Smooth muscle cell (in vitro differentiated cells): ENCODE measurements at regions not wholly inside any gene's neighbourhood (a gene's known extent, or its start where the extent isn't known, plus 50 kb on each side); places are given as distances from the start of the nearest gene placed in this dataset.

Source experiments
- DNase-seq: peaks from one replicate; lab custom pipeline; 2025; ENCODE audit not compliant: unreplicated experiment; lab: John Stamatoyannopoulos, UW
- H2AFZ ChIP-seq: fragments of 200-600 bp; sonication (generic); 2 replicates; pipeline ENCODE4 v1.6.0; 2016; ENCODE audit warnings: antibody characterized with exemption, low read depth, mild to moderate bottlenecking
- H3F3A ChIP-seq: fragments of 200-600 bp; sonication (generic); 2 replicates; pipeline ENCODE4 v1.6.0; 2017; ENCODE audit warnings: antibody characterized with exemption, low read depth
- H3K27ac ChIP-seq: fragments of 200-600 bp; sonication (generic); 2 replicates; pipeline ENCODE4 v1.5.1; 2016; ENCODE audit warnings: low read depth, mild to moderate bottlenecking
- H3K27me3 ChIP-seq: fragments of 200-600 bp; sonication (generic); 2 replicates; pipeline ENCODE4 v1.6.1; 2016; ENCODE audit warnings: low read depth, mild to moderate bottlenecking
- H3K36me3 ChIP-seq: fragments of 200-600 bp; sonication (generic); 2 replicates; pipeline ENCODE4 v1.5.1; 2016; ENCODE audit warnings: low read depth
- H3K4me1 ChIP-seq: fragments of 200-600 bp; sonication (generic); 2 replicates; pipeline ENCODE4 v1.5.1; 2016; ENCODE audit warnings: low read depth
- H3K4me2 ChIP-seq: fragments of 200-600 bp; sonication (generic); 2 replicates; pipeline ENCODE4 v1.6.0; 2016; ENCODE audit warnings: mild to moderate bottlenecking
- H3K4me3 ChIP-seq: fragments of 200-600 bp; sonication (generic); 2 replicates; pipeline ENCODE4 v1.5.1; 2016; ENCODE audit warnings: mild to moderate bottlenecking
- H3K79me2 ChIP-seq: fragments of 200-600 bp; sonication (generic); 2 replicates; pipeline ENCODE4 v1.6.0; 2016; ENCODE audit warnings: low read depth, mild to moderate bottlenecking
- H3K9ac ChIP-seq: fragments of 200-600 bp; sonication (generic); 2 replicates; pipeline ENCODE4 v1.6.0; 2016; ENCODE audit warnings: low read depth
- H3K9me3 ChIP-seq: fragments of 200-600 bp; sonication (generic); replicated peaks from 2 replicates; pipeline ENCODE4 v1.5.1; 2016; ENCODE audit warnings: low read depth
- H4K20me1 ChIP-seq: fragments of 200-600 bp; sonication (generic); 2 replicates; pipeline ENCODE4 v1.6.0; 2016; ENCODE audit warnings: low read depth
- WGBS: methylation state at CpG from one replicate; pipeline ENCODE4 v1.1.7; 2016; ENCODE audit warnings: low lambda C conversion rate; 5-methylcytosine and 5-hydroxymethylcytosine counted together
- TF ChIP-seq, protein P1 (sequence below): fragments of 200-600 bp; sonication (generic); IDR thresholded peaks from 2 replicates; pipeline ENCODE4 v1.5.1; 2017; ENCODE audit warnings: borderline replicate concordance, mild to moderate bottlenecking, antibody characterized with exemption; ENCODE audit not compliant: insufficient read depth, poor library complexity, severe bottlenecking

DNA sequence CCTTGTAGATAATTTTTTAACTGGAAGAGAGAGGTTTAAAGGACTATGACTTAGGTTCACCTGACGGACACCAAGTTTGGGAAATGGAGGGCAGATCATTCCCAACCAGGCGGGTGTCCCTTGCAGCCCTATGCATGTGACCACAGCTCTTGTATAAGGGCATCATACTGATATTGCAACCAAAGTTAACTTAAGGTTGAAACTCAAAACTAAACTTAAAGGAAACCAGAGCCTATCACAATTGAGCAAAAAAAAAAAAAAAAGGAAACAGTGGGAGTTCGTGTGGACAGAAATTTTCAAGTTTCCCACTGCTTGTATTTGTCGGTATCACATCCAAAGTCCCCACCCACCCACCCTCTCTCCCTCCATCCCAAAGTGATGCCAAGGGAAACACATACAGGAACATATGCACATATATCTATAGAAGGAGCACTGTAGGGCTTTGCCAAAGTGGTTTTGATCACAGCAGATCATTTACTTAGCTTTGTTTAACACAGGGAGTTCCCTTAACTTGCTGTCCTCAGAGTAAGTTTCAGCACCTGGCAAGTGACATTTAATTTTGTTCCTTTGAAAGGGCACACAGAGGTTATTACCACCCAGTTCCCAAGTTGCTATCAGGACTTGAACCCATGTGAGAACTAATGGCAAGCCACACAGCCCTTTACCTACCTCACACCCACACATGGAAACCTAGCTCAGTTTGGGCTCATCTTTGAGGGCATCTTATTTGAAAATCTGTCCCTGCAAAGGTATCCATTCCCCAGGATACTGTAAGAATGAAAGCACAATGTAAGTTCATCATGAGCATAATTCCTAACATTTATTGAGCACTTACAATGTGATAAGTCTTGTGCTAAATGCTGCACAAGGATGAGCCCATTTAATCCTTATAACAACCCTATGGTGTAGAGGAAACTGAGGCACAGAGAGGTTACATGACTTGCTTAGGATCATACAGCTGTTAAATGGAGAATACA is 204.5 kb upstream of the CMC1 start:
- no peaks in the 10 kb centered on the region for H3K4me1 ChIP-seq
- H3F3A ChIP-seq: no peaks in the 10 kb centered on the region
- 86% methylated on average over 4 of the region's 4 CpGs for WGBS
- H3K4me3 ChIP-seq: no peak overlapping the region
- no peak overlapping the region for H2AFZ ChIP-seq
- no peak for DNase-seq
- no peak overlapping the region for H3K9ac ChIP-seq
- H3K27me3 ChIP-seq: no peaks in the 10 kb centered on the region
- H3K9me3 ChIP-seq: no peaks in the 10 kb centered on the region
- no peak overlapping the region for H3K27ac ChIP-seq
- H4K20me1 ChIP-seq: no peaks in the 10 kb centered on the region
- H3K79me2 ChIP-seq: no peaks in the 10 kb centered on the region
- H3K36me3 ChIP-seq: no peaks in the 10 kb centered on the region
- TF ChIP-seq, protein P1, sequence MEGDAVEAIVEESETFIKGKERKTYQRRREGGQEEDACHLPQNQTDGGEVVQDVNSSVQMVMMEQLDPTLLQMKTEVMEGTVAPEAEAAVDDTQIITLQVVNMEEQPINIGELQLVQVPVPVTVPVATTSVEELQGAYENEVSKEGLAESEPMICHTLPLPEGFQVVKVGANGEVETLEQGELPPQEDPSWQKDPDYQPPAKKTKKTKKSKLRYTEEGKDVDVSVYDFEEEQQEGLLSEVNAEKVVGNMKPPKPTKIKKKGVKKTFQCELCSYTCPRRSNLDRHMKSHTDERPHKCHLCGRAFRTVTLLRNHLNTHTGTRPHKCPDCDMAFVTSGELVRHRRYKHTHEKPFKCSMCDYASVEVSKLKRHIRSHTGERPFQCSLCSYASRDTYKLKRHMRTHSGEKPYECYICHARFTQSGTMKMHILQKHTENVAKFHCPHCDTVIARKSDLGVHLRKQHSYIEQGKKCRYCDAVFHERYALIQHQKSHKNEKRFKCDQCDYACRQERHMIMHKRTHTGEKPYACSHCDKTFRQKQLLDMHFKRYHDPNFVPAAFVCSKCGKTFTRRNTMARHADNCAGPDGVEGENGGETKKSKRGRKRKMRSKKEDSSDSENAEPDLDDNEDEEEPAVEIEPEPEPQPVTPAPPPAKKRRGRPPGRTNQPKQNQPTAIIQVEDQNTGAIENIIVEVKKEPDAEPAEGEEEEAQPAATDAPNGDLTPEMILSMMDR: no peak
- H3K4me2 ChIP-seq: no peak overlapping the region

DNA sequence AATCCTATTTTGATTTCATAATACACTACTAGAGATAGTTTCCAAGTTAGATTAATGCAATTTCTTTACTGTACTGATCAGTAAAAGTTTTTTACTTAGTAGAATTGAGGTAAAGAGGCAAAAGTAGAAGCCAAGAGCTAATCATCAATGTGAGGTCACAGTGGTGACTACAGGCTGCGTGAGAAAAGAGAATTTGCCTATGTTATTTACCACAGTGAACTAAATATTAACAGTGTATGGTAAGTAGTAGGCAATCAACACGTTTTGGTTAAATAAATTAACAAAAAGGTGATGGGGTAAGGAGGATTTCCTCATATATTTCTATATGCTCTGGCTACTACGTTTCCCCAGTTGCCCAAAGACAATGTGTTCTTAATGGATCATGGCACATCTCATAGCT is 202.2 kb upstream of the CMC1 start:
- Histone ChIP-seq H3K9me3 (no peaks in the 10 kb centered on the region), H3K4me2 (no peak overlapping the region), H4K20me1 (no peaks in the 10 kb centered on the region), H3K9ac (no peak overlapping the region), H3K27ac (no peak overlapping the region), H3K36me3 (no peaks in the 10 kb centered on the region), H3K79me2 (no peaks in the 10 kb centered on the region), H3K27me3 (no peaks in the 10 kb centered on the region), H3F3A (no peaks in the 10 kb centered on the region), H2AFZ (no peak overlapping the region), H3K4me3 (no peak overlapping the region), H3K4me1 (no peaks in the 10 kb centered on the region)
- TF ChIP-seq, protein P1: no peak
- WGBS: 90% methylated on average over 3 of the region's 3 CpGs
- no peak for DNase-seq

DNA sequence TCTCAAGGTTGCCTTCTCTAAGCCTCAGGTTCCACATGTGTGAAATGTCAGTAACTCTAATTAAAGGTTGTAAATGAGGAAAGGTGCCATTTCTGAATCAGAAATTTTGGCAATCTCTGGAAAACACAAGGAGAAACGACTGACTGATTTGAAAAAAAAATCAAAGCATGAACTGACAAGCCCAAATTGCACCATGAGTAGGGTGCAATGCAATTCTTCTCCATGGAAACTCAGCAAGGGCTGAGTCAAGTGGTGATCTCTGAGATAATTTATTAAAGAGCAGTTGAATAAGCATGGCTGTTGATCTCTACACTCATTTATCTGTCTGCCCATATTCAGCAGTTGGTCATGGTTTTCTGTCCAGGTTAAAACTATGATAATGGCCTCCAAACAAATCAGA is 201.6 kb upstream of the CMC1 start:
- Histone ChIP-seq H3K9me3 (no peaks in the 10 kb centered on the region), H3F3A (no peaks in the 10 kb centered on the region), H3K4me2 (no peak overlapping the region), H3K9ac (no peak overlapping the region), H2AFZ (no peak overlapping the region), H3K27me3 (no peaks in the 10 kb centered on the region), H3K79me2 (no peaks in the 10 kb centered on the region), H3K27ac (no peak overlapping the region), H3K4me1 (no peaks in the 10 kb centered on the region), H3K36me3 (no peaks in the 10 kb centered on the region), H3K4me3 (no peak overlapping the region), H4K20me1 (no peaks in the 10 kb centered on the region)
- TF ChIP-seq, protein P1: no peak
- DNase-seq: no peak
- 77% methylated on average over 1 of the region's 1 CpG for WGBS
